Activated CD8-positive, alpha-beta memory T cell treated with anti-CD3 and anti-CD28 coated beads, Interleukin-2, amount 50 U/mL, for 48 hours (primary cell): ENCODE measurements at regions not wholly inside any gene's neighbourhood (a gene's known extent, or its start where the extent isn't known, plus 50 kb on each side); places are given as distances from the start of the nearest gene placed in this dataset.
"Not testable (repeated sequence)": the region's sequence is repeated elsewhere in the genome, so short reads cannot be mapped to it uniquely, and the experiment has no call there.

Experiments used
- DNase-seq: peaks from one replicate; pipeline ENCODE4 v3.0.0-alpha.2; 2020

DNA sequence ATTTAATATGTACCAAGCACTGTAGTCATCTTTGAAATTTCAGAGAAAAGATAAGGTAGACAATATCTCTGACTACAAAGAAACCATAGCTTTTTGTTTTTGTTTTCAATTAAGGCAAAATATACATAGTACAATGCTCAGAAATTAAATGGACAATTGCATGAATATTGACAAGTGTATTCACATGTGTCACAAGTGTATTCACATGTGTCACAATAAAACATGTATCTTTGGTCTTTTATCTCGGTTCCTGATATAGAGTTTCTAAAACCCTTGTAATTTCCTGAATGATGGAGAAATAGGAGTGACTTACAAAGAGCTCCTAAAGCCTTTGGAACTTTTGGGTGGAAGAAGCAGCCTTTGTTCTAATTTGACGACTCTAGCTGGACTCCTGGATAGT lies 756.4 kb downstream of the EPHA4 start:
- no peak for DNase-seq

DNA sequence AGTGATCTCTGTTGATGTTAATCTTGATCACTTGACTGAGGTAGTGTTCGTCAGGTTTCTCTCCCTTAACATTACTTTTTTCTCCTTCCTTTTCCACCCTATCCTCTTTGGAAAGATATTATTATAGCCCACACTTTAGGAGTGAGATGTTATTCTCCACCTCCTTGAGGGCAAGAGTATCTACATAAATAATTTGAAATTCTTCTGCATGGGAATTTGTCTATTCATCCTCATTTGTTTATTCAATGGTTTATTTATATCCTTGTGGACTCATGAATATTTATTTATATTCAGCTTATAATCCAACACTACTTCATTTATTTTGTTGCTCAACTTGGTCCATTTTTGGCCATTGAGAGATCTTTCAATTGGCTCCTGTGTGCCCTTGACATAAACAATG lies 750.4 kb downstream of the EPHA4 start:
- no peak for DNase-seq

- not testable (repeated sequence) for DNase-seq
These were observed 748.5 kb downstream of the EPHA4 start for GRCh38 chr2:220823590-220823989.

- DNase-seq = no peak
These were observed 738.7 kb downstream of the EPHA4 start for GRCh38 chr2:220833446-220833845.

DNA sequence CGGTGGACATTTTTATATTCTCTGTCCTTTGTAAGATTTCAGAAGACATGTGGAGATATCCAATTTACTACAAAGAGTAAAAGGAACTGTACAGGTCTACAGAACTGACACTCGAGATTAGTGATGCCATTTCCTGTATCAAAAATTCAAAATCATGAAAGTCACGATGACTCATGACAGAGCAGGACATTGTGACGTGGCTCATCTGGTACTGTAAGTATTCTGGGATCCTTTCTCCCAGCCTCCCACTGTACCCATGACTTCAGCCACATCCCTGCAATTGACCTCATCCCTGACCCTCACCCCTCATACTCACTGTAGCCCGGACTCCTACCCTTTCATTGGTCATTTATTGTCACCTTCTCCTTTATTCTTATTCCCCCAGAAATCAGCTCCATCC lies 736.5 kb downstream of the EPHA4 start:
- DNase-seq = no peak

- DNase-seq = no peak
These were observed 734.9 kb downstream of the EPHA4 start for GRCh38 chr2:220837226-220837625.

DNA sequence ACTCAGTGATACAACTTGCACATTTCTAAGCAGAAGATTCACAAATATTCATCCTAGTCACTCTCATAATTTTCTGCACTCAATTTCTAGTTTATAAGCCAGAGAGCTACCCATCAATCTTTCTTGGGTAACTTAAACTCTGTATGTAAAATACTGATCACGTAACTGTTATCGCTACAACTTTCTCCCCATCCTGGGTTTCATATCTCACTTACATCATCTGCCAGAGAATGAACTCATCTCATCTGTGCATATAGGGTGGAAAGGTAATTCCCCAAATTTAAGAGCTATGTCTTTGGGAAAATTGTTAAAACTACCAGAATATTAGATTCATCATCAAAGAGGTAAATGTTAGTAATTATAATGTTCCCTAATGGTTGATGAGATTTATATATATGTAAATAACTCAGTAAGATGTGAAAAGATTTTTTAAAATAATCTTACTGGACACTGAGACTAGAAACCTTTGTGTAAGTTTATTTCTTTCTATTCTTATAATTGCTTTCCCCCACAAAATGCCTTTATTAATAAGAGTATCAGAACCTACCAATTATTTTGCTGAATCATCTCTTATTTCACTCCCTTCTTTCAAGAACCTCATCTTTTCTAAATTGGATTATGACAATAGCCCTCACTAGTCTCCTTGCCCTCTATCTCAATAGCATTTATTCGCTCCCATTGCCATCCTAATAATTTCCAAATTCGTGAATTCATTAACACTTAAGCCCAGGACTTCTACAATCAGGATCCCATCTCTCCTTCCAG lies 729.0 kb downstream of the EPHA4 start:
- no peak for DNase-seq

GRCh38 chr2:220845766-220846273 lies 726.3 kb downstream of the EPHA4 start:
- DNase-seq = no peak

DNA sequence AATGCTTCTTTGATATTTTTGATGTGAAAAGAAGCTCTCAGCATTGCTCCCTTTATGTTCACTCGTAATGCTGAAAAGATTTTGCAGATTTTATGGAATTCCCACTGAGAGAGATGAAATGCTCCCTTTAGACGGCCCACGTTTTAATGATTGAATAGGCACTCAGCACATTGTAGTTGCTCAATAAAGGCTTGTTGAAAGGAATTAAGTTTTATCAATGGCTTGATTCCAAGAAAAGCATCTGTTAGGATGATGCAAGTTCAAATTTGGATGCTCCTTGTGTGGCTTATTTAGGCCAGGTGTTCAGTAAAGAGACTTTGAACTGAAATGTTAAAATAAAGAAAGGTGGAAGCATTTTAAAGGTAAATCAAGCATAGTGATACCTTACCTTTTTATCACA lies 725.1 kb downstream of the EPHA4 start:
- DNase-seq = no peak

DNA sequence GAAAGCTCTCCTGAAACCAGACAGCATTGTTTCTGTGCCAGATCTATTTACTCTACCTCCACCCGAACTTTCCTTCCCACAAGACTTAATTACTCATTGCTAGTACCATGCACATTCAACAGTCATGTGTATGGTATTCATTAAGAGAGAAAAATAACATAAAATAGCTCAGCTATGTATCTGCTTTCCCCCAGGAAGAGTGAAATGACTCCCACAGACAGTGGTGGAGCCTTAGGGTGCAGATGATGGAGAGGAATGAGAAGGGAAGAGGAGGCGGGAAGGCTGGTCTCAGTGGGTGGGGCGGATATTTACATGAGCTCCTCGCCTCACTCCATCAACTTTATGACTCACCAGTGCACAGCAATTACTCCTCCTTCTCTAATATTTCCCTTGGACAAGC lies 724.5 kb downstream of the EPHA4 start:
- DNase-seq = no peak

DNA sequence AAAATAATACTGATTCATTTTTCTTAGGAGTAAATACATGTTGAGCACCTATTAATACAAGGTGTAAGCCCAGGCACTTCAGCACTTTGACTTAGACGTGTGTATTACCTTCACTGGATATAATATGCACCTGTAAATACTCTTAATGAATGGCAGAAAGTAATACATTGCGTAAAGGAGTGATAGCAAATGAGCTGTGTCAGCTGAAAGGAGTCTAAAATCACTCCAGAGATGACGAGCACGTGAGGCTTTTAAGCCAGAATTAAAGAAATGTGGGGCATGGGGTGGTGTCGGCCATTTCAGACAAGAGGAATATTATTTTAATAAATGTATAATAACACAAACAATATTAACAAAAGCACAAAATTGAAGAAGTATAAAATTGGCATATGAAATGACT lies 722.7 kb downstream of the EPHA4 start:
- DNase-seq = no peak

- no peak for DNase-seq
These were observed 722.0 kb downstream of the EPHA4 start for GRCh38 chr2:220850116-220850515.

DNA sequence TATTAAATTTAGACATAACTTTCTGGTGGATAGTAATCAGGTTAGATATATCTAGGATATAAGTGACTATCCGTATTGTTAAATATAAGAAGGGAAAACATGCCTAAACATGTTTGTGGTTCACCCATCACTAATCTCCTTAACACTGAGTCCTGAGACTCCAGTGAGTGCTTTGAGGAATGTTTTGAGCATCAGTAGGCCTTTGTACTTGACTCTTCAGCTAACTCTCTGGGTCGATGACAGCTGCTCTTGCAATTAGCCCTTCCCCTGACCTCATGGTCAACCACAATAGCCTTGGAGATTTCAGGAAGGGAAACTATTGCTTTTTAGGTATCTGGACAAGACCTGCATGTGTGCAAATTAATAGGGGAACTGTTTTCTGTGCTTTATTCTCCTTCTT lies 716.8 kb downstream of the EPHA4 start:
- no peak for DNase-seq

DNA sequence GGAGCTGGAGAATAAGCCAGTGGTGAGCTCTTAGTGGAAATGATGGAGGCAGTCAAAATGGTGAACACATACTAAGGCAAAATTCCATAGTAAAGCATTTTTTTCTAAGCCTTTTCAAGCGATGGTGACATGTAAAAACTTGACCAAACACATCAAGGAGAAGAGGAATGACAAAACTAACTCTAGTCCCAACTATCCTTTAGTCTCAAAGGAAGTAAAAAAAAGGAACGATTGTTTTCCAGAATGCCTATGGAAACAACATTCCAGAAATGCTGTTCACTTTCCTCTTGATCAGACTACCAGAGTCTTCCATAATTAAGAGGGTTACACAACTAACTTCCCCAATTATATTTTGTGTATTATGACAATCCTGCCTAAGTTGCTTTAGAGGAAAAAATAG lies 715.6 kb downstream of the EPHA4 start:
- DNase-seq = no peak

DNA sequence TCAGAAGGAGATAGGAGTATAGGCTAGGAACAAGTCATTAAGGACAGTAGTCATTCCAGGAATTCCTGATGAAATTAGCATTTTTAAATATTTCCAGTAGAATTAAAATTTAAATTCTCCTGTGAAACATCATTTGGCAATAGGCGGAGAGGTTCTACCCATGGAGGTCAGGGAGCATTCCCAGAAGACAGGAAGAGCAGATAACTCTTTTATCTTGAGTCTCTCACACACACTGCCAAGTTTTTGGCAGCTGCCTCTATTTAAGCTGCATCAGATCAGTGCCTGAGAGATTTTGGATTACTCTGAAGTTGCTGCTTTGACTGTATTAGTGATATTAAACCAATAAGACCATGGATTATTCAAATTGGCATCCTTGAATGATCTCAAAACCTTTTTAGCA lies 714.7 kb downstream of the EPHA4 start:
- no peak for DNase-seq

DNA sequence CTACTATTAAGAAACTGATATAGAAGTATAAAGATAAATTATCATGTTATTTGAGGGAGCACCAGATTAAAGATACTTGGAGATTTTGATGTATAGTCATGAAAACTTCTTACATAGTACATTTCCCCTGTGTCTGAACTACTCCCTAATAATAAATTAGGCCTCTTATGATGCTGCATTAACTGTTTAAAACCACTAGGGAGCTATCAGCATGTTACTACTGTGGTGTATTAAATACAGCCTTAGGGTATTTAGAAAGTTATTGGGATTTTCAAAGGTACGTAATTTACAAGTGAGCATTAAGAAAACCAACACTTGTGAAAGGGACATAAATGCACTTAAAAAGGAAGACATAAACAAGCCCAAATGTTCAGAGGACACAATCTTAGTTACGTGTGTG lies 714.0 kb downstream of the EPHA4 start:
- DNase-seq = no peak

GRCh38 chr2:220871909-220872308 lies 700.2 kb downstream of the EPHA4 start:
- DNase-seq = no peak

- DNase-seq = no peak
These were observed 695.9 kb downstream of the EPHA4 start for GRCh38 chr2:220876080-220876824.

GRCh38 chr2:220877491-220877890 lies 694.6 kb downstream of the EPHA4 start:
- DNase-seq = no peak

- DNase-seq = no peak
These were observed 694.2 kb downstream of the EPHA4 start for GRCh38 chr2:220877897-220878296.

DNA sequence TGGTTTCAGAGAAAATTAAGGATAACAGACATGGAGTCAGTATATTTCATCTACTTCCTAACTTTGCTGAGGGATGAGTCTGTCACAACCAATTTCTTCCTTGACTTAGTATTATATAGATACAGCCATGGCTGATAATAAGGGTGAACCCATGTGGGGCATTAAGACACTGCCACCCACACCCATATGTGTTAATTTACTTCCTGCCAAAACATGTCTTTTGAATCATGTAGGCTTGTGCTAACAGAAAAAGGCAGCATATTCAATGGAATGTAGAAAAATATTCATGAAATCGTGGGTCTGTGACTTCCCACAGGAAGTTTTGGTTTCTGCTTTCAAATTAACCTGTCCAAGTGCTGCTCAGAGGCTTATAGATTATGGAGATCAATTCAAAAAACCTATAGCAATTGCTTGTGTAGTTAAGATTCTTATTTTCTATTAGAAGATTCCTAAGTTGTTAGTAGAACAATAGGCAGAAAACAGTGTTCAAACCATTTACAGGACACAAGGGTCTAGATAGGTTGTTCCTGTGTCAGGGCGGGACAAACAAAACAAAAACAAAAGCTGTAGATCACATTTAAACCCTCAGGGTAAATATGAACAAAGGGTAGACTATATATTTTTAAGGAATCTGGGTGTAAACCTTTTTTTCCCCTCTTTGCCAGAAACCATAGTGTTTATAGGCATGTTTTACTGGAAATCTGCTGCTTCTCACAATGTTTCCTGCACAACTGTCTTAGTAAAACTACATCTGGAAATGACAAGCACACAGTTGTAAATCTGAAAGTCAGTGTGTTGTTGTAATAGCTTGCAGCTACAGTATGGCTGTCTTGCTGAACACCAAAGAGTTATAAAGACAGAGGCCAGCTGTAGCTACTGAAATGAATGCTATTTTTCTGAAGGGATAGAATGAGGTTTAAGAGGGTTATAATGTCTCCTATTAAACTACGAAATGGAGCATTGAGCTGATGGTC lies 691.2 kb downstream of the EPHA4 start:
- DNase-seq = no peak

GRCh38 chr2:220882507-220882906 lies 689.6 kb downstream of the EPHA4 start:
- DNase-seq = no peak

DNA sequence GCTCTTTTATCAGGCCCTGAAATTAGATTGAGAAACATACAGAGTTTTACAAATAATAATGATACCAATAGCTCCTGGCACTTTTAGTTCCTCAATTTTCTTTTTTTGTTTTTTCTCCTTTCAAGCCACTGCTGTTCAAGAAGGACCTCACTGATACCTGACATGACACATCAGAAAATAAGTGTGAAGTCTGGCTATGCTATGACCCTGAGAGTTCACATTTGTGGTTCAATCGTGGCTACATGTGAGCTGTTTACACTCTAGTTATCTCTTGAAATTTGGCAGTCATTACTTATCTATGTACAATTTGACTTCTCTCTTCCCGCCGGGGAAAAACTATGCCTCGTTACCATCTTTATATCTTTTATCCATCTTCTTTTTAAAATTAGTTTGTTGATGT lies 686.5 kb downstream of the EPHA4 start:
- no peak for DNase-seq
